BE2C (cell line): ENCODE measurements at regions not wholly inside any gene's neighbourhood (a gene's known extent, or its start where the extent isn't known, plus 50 kb on each side); places are given as distances from the start of the nearest gene placed in this dataset.

Experiments
- DNase-seq: peaks from one replicate; pipeline ENCODE4 v3.0.0-alpha.2; 2020
- H3K27me3 ChIP-seq: fragments of 250-450 bp; sonication (Bioruptor Pico); 2 replicates; pipeline ENCODE4 v1.5.1; 2020; ENCODE audit warnings: mild to moderate bottlenecking
- H3K36me3 ChIP-seq: fragments of 250-450 bp; sonication (Bioruptor Pico); 2 replicates; pipeline ENCODE4 v1.5.1; 2020; ENCODE audit warnings: mild to moderate bottlenecking
- H3K4me1 ChIP-seq: fragments of 250-450 bp; sonication (Bioruptor Pico); 2 replicates; pipeline ENCODE4 v1.5.1; 2020
- H3K4me3 ChIP-seq: 2 replicates; pipeline ENCODE4 v1.5.1; 2011; ENCODE audit warnings: low read depth, low read length
- H3K9me3 ChIP-seq: fragments of 250-450 bp; sonication (Bioruptor Pico); 2 replicates; pipeline ENCODE4 v1.5.1; 2020
- TF ChIP-seq, protein P1 (sequence below): IDR thresholded peaks from 2 replicates; pipeline ENCODE4 v1.5.1; 2012; ENCODE audit warnings: mild to moderate bottlenecking, low read depth, low read length

- no peaks in the 10 kb centered on the region for H3K27me3 ChIP-seq
- H3K4me1 ChIP-seq: no peaks in the 10 kb centered on the region
- DNase-seq: no peak
- no peaks in the 10 kb centered on the region for H3K36me3 ChIP-seq
- no peaks in the 10 kb centered on the region for H3K9me3 ChIP-seq
- no peak overlapping the region for H3K4me3 ChIP-seq
- TF ChIP-seq, protein P1, sequence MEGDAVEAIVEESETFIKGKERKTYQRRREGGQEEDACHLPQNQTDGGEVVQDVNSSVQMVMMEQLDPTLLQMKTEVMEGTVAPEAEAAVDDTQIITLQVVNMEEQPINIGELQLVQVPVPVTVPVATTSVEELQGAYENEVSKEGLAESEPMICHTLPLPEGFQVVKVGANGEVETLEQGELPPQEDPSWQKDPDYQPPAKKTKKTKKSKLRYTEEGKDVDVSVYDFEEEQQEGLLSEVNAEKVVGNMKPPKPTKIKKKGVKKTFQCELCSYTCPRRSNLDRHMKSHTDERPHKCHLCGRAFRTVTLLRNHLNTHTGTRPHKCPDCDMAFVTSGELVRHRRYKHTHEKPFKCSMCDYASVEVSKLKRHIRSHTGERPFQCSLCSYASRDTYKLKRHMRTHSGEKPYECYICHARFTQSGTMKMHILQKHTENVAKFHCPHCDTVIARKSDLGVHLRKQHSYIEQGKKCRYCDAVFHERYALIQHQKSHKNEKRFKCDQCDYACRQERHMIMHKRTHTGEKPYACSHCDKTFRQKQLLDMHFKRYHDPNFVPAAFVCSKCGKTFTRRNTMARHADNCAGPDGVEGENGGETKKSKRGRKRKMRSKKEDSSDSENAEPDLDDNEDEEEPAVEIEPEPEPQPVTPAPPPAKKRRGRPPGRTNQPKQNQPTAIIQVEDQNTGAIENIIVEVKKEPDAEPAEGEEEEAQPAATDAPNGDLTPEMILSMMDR: no peak
Measured at GRCh38 chr18:7482342-7482741, 84.8 kb upstream of the PTPRM start.

- no peak for DNase-seq
- Histone ChIP-seq H3K36me3 (no peaks in the 10 kb centered on the region), H3K9me3 (no peaks in the 10 kb centered on the region), H3K4me1 (no peaks in the 10 kb centered on the region), H3K27me3 (no peaks in the 10 kb centered on the region), H3K4me3 (no peak overlapping the region)
- TF ChIP-seq, protein P1: no peak
Measured at GRCh38 chr18:7485616-7486015, 81.5 kb upstream of the PTPRM start.

GRCh38 chr18:7488571-7488970 lies 78.5 kb upstream of the PTPRM start:
- no peaks in the 10 kb centered on the region for H3K9me3 ChIP-seq
- no peaks in the 10 kb centered on the region for H3K36me3 ChIP-seq
- TF ChIP-seq, protein P1: no peak
- no peaks in the 10 kb centered on the region for H3K27me3 ChIP-seq
- no peak overlapping the region for H3K4me3 ChIP-seq
- DNase-seq: no peak
- no peaks in the 10 kb centered on the region for H3K4me1 ChIP-seq

DNA sequence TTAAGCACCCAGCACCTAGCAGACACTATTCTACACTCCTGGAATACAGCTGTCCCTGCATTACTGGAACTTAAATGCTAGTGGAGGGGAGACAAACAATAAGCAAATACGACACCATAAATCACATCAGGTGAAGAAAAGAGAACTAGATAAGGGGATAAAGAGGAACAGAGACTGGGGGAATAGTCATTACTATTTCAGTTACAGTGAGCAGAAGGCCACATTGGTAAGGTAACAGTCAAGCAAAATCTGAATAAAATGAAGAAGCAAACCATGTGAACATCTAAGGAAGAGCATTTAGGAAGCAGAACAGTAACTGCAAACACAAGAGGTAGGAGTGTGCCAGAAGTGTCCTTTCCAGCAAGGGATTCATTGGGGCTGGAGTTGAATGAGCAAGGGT lies 77.0 kb upstream of the PTPRM start:
- no peaks in the 10 kb centered on the region for H3K4me1 ChIP-seq
- no peaks in the 10 kb centered on the region for H3K9me3 ChIP-seq
- H3K36me3 ChIP-seq: no peaks in the 10 kb centered on the region
- TF ChIP-seq, protein P1: no peak
- DNase-seq: no peak
- H3K27me3 ChIP-seq: no peaks in the 10 kb centered on the region
- H3K4me3 ChIP-seq: no peak overlapping the region

- H3K4me1 ChIP-seq: no peaks in the 10 kb centered on the region
- no peak for DNase-seq
- TF ChIP-seq, protein P1: no peak
- no peak overlapping the region for H3K4me3 ChIP-seq
- no peaks in the 10 kb centered on the region for H3K36me3 ChIP-seq
- no peaks in the 10 kb centered on the region for H3K9me3 ChIP-seq
- no peaks in the 10 kb centered on the region for H3K27me3 ChIP-seq
Measured at GRCh38 chr18:7492385-7492784, 74.7 kb upstream of the PTPRM start.

DNA sequence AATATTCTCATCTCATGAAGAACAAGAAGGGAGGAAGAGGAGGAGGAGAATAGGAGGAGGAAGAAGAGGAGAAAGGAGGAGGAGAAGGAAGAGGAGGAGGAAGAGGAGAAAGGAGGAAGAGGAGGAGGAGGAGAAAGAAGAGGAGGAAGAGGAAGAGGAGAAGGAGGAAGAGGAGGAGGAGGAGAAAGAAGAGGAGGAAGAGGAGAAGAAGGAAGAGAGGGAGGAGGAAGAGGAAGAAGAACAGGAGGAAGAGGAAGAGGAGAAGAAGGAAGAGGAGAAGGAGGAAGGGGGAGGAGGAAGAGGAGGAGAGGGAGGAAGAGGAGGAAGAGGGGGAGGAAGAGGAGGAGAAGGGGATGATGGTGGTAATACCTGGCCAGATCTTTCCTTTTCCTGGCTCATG lies 70.0 kb upstream of the PTPRM start:
- Histone ChIP-seq H3K4me1 (no peaks in the 10 kb centered on the region), H3K27me3 (no peaks in the 10 kb centered on the region), H3K4me3 (no peak overlapping the region), H3K9me3 (no peaks in the 10 kb centered on the region), H3K36me3 (no peaks in the 10 kb centered on the region)
- TF ChIP-seq, protein P1: no peak
- no peak for DNase-seq
